ENCODE measurements at regions not wholly inside any gene's neighbourhood (a gene's known extent, or its start where the extent isn't known, plus 50 kb on each side); places are given as distances from the start of the nearest gene placed in this dataset.
"Not testable (repeated sequence)": the region's sequence is repeated elsewhere in the genome, so short reads cannot be mapped to it uniquely, and the experiment has no call there.

DNA sequence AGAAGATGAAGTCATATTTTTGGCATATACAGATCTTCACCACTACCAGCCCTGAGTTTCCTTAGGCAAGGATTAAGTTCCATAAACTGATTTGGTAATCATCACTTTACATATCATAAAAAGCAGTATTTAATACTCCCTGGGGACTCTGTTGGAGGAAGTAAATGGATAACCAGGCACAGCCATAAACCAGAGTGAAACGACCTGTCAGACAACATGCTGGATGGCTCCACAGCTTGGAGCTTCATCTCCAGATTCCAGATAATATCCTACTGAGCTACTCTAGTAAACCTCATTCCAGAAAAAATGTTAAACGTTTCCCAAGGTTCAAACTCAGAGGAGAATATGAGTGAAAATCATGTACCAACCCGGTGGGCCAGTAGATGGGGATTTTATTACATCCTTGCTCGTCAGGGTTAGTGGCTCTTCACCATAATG, 109.2 kb downstream of the BASP1 start:
- no peak overlapping the region for H3K27ac Mint-ChIP-seq
- H3K9me3 Mint-ChIP-seq = peaks cover 8% of the 10 kb centered on the region

DNA sequence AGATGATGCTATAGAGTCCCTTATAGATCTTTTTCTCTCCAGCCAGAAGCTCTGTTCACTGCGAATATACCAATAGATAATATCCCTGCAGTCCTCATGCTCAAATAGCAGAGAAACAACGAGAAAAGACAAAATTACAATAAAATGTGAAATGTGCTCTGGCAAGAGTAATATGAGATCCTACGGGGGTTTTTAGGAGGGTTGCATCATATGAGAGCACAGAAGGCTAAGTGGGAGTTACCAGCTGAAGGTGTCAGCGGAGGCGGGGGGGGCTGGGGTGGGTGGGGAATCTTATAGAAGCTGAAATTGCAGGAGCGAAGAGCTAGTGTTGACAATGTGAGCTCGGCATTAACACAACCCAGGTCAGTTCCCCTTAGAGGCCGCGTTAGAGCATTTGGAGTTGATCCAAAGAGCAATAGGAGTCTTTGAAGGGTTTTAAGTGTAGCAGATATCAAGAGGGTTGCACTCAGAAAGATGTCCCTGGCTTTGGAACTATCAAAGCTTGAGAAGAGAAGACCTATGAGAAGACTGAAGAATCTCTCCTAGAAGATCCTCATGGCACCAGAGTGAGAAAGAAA, 109.7 kb downstream of the BASP1 start:
- Mint-ChIP-seq H3K27ac (no peak overlapping the region), H3K9me3 (peaks cover 9% of the 10 kb centered on the region), H3K4me3 (no peak overlapping the region), H3K4me1 (no peaks in the 10 kb centered on the region), H3K36me3 (no peaks in the 10 kb centered on the region), H3K27me3 (no peaks in the 10 kb centered on the region)
- no peak for DNase-seq
- CTCF ChIA-PET = no interaction called here

More for the DNA sequence above, 109.2 kb downstream of the BASP1 start:
- no peaks in the 10 kb centered on the region for H3K27me3 Mint-ChIP-seq
- H3K36me3 Mint-ChIP-seq = no peaks in the 10 kb centered on the region
- no peak overlapping the region for H3K4me3 Mint-ChIP-seq
- H3K4me1 Mint-ChIP-seq = no peaks in the 10 kb centered on the region
- CTCF ChIA-PET = no interaction called here
- DNase-seq = no peak

DNA sequence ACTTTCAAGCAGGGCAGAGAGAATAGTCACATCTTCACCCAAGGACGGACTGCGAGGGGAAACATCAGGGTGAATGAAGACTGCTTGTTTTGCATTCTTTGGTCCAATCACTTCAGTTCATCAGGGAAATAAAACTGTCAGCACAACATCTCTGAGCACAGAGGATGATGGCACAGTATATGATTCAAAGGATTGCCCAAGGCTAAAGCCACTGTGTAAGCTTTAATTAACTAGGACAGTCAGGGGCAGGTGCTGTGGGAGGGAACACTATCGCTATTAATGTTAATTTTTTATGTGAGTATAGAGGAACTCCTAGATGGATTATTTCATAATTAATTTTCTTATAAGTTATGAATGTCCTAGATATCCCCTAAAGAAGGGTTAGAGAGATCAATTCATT, 112.1 kb downstream of the BASP1 start:
- H3K27me3 Mint-ChIP-seq = no peaks in the 10 kb centered on the region
- H3K36me3 Mint-ChIP-seq = no peaks in the 10 kb centered on the region
- H3K27ac Mint-ChIP-seq = no peak overlapping the region
- H3K4me1 Mint-ChIP-seq = no peaks in the 10 kb centered on the region
- no peak overlapping the region for H3K4me3 Mint-ChIP-seq
- DNase-seq = no peak
- CTCF ChIA-PET = no interaction called here
- peaks cover 19% of the 10 kb centered on the region for H3K9me3 Mint-ChIP-seq

DNA sequence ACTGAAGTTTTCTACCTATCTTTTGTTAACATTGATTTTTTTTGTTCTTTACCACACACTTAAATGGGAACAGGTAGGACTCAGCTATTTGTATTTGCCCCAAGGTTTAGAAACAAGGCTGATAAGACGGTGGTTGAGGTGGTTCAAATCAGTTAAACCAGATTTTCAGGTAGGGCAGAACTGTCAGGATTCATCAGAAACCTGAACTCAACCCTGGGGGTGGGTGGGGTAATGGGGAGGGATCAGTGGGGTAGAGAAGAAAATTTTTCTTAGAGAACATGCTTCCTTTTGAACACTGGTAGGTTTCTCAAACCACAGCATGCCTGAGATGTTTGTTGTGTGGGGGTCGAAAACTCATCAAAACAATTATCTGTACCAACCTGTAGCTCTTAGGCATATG, 113.0 kb downstream of the BASP1 start:
- no peaks in the 10 kb centered on the region for H3K4me1 Mint-ChIP-seq
- no peak overlapping the region for H3K4me3 Mint-ChIP-seq
- no peak for DNase-seq
- no peaks in the 10 kb centered on the region for H3K36me3 Mint-ChIP-seq
- CTCF ChIA-PET = no interaction called here
- H3K9me3 Mint-ChIP-seq = peaks cover 19% of the 10 kb centered on the region
- no peak overlapping the region for H3K27ac Mint-ChIP-seq
- no peaks in the 10 kb centered on the region for H3K27me3 Mint-ChIP-seq

DNA sequence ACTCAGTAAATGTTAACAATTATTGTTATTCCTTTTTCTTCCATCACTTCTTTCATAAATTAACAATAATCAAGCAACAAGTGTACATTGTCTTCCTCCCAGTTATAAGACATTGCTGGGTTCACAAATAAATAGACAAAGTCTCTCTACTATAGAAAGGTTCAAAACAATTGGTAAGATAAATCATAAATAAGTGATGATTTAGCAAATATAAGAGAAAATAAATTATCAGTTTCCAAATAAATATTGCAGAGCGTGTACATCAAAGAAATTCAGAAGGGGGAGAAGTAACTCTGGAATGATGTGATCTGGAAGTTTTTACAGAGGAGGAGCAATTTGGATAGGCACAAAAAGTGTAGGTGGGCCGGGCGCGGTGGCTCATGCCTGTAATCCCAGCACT, 114.2 kb downstream of the BASP1 start:
- CTCF ChIA-PET = no interaction called here
- DNase-seq = no peak
- peaks cover 21% of the 10 kb centered on the region for H3K9me3 Mint-ChIP-seq
- no peaks in the 10 kb centered on the region for H3K4me1 Mint-ChIP-seq
- no peak overlapping the region for H3K4me3 Mint-ChIP-seq
- H3K27me3 Mint-ChIP-seq = no peaks in the 10 kb centered on the region
- H3K27ac Mint-ChIP-seq = no peak overlapping the region
- H3K36me3 Mint-ChIP-seq = no peaks in the 10 kb centered on the region

DNA sequence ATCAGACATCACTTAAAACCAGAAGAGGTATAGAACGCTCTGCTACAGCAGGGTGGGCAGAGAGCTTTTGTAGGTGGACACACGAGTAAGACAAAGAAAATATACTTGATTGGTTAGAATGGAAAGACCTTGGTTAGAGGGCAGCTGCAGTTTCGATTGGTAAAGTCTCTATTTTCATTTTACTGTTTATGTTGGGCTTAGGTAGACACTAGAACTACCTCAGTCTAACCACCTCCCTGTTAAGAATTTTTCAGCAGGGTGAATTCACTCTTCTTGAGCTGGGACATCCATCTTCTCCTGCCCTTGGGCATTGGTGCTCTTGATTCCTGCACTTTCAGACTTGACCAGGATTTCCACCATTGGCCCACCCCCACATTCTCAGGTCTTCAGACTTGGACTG, 116.3 kb downstream of the BASP1 start:
- DNase-seq = no peak
- CTCF ChIA-PET = no interaction called here
- Mint-ChIP-seq H3K27ac (no peak overlapping the region), H3K4me3 (no peak overlapping the region), H3K36me3 (no peaks in the 10 kb centered on the region), H3K9me3 (peaks cover 18% of the 10 kb centered on the region), H3K27me3 (no peaks in the 10 kb centered on the region), H3K4me1 (no peaks in the 10 kb centered on the region)

DNA sequence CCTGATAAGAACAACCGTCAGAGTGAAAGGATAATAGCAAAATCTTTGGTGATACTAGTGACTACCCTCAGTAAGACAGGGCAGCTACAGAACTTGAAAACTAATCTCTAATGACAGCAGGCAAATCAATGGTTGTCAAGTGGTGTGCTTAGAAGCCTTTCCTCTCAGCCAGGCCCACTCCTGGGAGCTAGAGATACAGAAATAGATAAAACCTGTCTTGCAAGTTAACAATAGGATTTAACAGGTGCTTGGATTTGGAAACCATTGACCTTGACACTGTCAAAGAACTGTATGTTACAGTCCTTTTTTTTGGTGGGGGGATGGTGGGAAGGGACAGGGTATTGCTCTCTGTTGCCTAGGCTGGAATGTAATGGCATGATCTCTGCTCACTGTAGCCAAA, 118.6 kb downstream of the BASP1 start:
- no peak for DNase-seq
- H3K4me1 Mint-ChIP-seq = no peaks in the 10 kb centered on the region
- H3K9me3 Mint-ChIP-seq = peaks cover 25% of the 10 kb centered on the region
- CTCF ChIA-PET = no interaction called here
- H3K27me3 Mint-ChIP-seq = no peaks in the 10 kb centered on the region
- no peak overlapping the region for H3K4me3 Mint-ChIP-seq
- no peaks in the 10 kb centered on the region for H3K36me3 Mint-ChIP-seq
- H3K27ac Mint-ChIP-seq = no peak overlapping the region

DNA sequence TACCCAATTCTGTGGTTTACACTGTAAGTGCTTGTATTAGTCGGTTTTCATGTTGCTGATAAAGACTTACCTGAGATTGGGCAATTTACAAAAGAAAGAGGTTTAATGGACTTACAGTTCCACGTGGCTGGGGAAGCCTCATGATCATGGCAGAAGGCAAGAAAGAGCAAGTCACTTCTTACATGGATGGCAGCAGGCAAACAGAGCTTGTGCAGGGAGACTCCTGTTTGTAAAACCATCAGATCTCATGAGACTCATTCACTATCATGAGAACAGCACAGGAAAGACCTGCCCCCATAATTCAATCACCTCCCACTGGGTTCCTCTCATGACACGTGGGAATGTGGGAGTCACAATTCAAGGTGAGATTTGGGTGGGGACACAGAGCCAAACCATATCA, 119.3 kb downstream of the BASP1 start:
- H3K27me3 Mint-ChIP-seq, H3K4me1 Mint-ChIP-seq, H3K36me3 Mint-ChIP-seq, H3K4me3 Mint-ChIP-seq, DNase-seq, H3K27ac Mint-ChIP-seq, CTCF ChIA-PET: not testable (repeated sequence)
- H3K9me3 Mint-ChIP-seq = peaks cover 27% of the 10 kb centered on the region

DNA sequence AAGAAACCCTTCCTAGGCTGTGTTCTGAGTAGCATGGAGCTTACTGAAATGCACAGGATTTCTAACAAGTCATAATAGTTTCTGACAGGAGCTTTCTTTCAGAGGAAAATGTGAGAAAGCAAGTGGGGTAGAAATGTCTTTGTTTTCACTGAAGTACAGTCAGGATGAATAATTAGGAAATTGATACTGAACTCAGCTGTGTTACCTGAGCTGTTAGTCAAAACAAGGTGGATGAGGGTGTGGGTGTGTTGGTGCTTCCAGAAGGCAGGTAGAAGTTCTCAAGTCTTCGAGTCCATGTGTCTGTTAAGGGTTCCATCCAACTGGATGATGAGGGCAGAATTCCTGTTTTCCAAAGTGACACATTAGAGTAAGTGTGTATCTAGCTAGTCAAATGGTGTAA, 122.4 kb downstream of the BASP1 start:
- Mint-ChIP-seq H3K4me1 (no peaks in the 10 kb centered on the region), H3K27me3 (no peaks in the 10 kb centered on the region), H3K4me3 (no peak overlapping the region), H3K9me3 (peaks cover 17% of the 10 kb centered on the region), H3K27ac (no peak overlapping the region), H3K36me3 (no peaks in the 10 kb centered on the region)
- CTCF ChIA-PET = no interaction called here
- no peak for DNase-seq

DNA sequence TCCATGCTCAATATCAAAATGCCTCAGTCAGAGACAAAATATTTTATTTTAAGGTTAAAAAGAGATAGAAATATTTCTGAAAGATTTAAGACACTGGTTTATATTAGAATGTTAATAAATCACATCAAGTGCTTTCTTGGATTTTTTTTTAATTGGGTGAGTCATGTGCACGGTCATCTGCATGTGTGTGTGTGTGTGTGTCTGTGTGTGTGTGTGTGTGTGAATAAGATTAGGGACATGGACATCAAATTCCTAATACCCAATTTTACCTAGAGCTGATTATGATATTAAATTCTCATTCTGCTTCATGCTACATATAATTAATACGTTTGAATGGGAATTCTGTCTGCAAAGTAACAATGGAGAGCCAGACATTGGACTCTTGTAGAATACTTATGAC, 122.9 kb downstream of the BASP1 start:
- Mint-ChIP-seq H3K4me1 (no peaks in the 10 kb centered on the region), H3K36me3 (no peaks in the 10 kb centered on the region)

DNA sequence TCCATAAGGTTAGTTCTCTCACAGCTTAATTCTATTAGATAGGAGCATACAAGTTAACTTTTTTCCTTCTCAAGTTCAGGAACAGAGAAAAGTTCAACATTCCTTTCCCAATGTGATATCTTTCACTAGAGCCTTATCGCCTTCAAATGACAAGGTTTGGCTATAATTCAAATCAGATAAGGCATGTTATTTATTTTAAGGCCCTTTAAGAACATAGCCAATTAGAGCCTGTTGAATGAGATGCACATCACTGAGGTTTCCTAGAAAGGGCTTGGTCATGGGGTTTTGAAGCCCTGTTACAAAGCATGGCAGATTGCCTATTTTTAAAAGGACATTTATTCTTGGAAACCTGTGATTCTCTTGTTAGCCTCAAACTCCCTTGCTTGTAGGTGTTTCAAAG, 123.4 kb downstream of the BASP1 start:
- CTCF ChIA-PET = no interaction called here
- H3K9me3 Mint-ChIP-seq = peaks cover 17% of the 10 kb centered on the region
- DNase-seq = no peak
- no peak overlapping the region for H3K27ac Mint-ChIP-seq
- no peak overlapping the region for H3K4me3 Mint-ChIP-seq
- no peaks in the 10 kb centered on the region for H3K4me1 Mint-ChIP-seq
- no peaks in the 10 kb centered on the region for H3K36me3 Mint-ChIP-seq
- H3K27me3 Mint-ChIP-seq = no peaks in the 10 kb centered on the region

More for the DNA sequence above, 122.9 kb downstream of the BASP1 start:
- H3K27me3 Mint-ChIP-seq = no peaks in the 10 kb centered on the region
- H3K27ac Mint-ChIP-seq = no peak overlapping the region
- H3K4me3 Mint-ChIP-seq = no peak overlapping the region
- CTCF ChIA-PET = no interaction called here
- H3K9me3 Mint-ChIP-seq = peaks cover 20% of the 10 kb centered on the region
- no peak for DNase-seq

DNA sequence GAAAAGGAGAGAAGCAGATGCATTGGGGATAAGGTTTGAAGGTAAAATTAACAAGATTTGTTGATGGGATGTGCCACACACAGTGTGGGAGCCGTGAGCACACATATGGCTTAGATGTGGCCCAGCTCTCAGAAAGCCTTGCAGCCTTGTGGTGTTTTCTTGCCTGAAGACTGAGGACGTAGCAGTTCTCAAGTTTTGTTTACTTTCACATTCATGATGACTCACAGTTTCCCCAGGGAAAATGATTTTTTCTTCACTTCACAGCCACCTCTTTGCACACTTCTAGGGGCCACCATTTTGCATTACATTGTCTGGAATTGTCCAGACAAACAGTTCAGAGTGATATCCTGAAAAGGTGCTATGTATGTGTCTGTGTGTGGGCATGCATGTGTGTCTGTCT, 126.2 kb downstream of the BASP1 start:
- no peaks in the 10 kb centered on the region for H3K4me1 Mint-ChIP-seq
- no peaks in the 10 kb centered on the region for H3K27me3 Mint-ChIP-seq
- CTCF ChIA-PET = no interaction called here
- peaks cover 23% of the 10 kb centered on the region for H3K9me3 Mint-ChIP-seq
- H3K36me3 Mint-ChIP-seq = no peaks in the 10 kb centered on the region
- DNase-seq = no peak
- no peak overlapping the region for H3K27ac Mint-ChIP-seq
- no peak overlapping the region for H3K4me3 Mint-ChIP-seq

DNA sequence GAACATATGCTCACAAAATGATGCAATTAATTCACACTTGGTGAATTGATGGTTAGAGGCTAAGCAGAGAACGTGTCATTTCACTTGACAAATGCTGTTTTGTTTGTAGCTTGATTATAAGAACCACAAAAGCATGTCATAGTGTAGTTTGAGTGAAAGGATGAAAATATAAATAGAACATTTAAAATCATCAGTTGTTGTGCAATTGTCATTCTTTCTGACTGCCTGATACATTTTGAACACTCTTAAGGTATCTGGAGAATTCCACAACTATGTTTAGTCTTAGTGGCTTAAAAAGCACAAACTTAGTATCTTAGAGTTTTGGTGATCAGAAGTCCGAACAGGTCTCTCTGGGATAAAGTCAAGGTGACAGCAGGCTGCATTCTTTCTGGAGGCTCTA, 129.4 kb downstream of the BASP1 start:
- Mint-ChIP-seq H3K4me1 (no peaks in the 10 kb centered on the region), H3K36me3 (no peaks in the 10 kb centered on the region), H3K27me3 (no peaks in the 10 kb centered on the region), H3K27ac (no peak overlapping the region), H3K4me3 (no peak overlapping the region), H3K9me3 (peaks cover 10% of the 10 kb centered on the region)
- DNase-seq = no peak
- CTCF ChIA-PET = no interaction called here

DNA sequence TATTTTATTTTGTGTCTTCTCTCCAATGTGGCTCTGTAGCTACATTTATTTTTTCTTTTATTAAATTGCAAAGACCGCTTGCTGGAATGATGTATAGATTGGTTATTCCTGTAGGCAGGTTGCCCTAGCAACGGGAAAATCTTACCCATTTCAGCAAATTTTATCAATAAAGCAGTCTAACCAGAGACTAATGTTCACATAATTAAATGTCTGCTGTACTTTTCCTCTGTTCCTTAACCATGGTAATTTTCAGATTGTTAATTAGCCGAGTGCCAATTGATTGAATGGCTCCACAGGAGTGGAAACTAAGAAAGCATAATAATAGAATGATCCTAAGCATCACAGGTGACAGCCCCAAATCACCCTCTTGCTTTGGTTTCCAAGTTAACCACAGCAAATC, 134.8 kb downstream of the BASP1 start:
- Mint-ChIP-seq H3K36me3 (no peaks in the 10 kb centered on the region), H3K27ac (no peak overlapping the region), H3K27me3 (no peaks in the 10 kb centered on the region), H3K4me3 (no peak overlapping the region), H3K4me1 (no peaks in the 10 kb centered on the region), H3K9me3 (peaks cover 8% of the 10 kb centered on the region)
- no peak for DNase-seq
- CTCF ChIA-PET = no interaction called here

DNA sequence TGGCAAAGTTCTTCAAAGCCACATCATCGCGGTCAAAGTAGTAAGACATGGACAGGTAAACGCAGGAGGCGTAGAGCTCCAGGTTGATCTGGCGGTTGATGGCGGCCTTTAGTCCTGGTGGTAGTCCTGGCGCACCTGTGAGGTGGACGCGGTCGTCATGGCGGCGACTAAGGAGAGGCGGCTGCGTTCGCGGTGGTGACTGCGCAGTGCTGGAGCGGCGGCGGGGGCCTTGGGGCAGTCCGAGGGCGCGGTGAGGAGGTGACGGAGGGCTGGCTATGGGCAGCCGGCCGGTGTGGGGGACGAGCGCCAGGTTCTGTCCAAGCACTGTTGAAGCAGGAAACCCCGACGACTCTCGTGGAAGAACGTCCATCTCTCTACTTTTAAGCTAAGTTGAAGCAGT, 136.8 kb downstream of the BASP1 start:
- DNase-seq = no peak
- H3K9me3 Mint-ChIP-seq = peaks cover 13% of the 10 kb centered on the region
- no peaks in the 10 kb centered on the region for H3K4me1 Mint-ChIP-seq
- CTCF ChIA-PET = no interaction called here
- no peak overlapping the region for H3K4me3 Mint-ChIP-seq
- H3K36me3 Mint-ChIP-seq = no peaks in the 10 kb centered on the region
- H3K27me3 Mint-ChIP-seq = no peaks in the 10 kb centered on the region
- no peak overlapping the region for H3K27ac Mint-ChIP-seq

Measured in activated naive CD4-positive, alpha-beta T cell treated with anti-CD3 and anti-CD28 coated beads, Interleukin-2, amount 10 ng/mL, durations not matched to agents 7 days and 5 days (primary cell).